HT1080 (cell line): ENCODE measurements at regions not wholly inside any gene's neighbourhood (a gene's known extent, or its start where the extent isn't known, plus 50 kb on each side); places are given as distances from the start of the nearest gene placed in this dataset.
"Not testable (repeated sequence)": the region's sequence is repeated elsewhere in the genome, so short reads cannot be mapped to it uniquely, and the experiment has no call there.

Experiments used
- DNase-seq: peaks from one replicate; pipeline ENCODE4 v3.0.0-alpha.2; 2015; ENCODE audit warnings: low read depth

- no peak for DNase-seq
Measured at GRCh38 chr10:124151466-124152095, 58.2 kb upstream of the CHST15 start.

- DNase-seq, result no peak
Measured at GRCh38 chr10:124150807-124151417, 57.5 kb upstream of the CHST15 start.

DNA sequence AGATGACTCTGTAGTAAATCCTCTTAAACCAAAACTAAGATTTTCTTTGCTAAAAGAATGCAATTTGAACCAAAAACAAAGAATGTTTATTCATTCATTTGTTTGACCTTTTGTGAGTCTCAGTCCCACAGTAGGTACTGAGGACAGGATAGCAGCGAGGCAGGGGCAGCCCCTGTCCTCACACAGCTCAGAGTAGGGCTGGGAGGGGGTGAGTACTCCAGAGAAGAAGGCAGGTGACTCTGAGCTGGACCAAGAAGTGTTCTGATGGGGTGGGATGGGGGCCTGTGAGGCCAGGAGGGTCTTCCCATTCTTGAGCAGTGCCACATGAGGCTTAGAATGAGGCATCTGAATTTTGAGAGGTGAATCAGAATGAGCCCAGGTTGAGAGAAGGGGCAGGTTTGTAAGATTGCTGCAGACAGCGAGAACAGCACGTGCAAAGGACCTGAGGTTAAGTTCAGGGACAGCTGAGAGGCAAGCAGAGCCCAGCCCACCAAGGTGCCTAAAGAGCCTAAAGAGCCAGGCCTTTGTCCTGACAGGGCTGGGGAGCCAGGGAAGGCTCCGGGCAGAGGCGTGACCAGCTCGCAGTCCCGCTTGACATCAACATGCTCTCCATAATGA, 56.9 kb upstream of the CHST15 start:
- DNase-seq, result no peak

DNA sequence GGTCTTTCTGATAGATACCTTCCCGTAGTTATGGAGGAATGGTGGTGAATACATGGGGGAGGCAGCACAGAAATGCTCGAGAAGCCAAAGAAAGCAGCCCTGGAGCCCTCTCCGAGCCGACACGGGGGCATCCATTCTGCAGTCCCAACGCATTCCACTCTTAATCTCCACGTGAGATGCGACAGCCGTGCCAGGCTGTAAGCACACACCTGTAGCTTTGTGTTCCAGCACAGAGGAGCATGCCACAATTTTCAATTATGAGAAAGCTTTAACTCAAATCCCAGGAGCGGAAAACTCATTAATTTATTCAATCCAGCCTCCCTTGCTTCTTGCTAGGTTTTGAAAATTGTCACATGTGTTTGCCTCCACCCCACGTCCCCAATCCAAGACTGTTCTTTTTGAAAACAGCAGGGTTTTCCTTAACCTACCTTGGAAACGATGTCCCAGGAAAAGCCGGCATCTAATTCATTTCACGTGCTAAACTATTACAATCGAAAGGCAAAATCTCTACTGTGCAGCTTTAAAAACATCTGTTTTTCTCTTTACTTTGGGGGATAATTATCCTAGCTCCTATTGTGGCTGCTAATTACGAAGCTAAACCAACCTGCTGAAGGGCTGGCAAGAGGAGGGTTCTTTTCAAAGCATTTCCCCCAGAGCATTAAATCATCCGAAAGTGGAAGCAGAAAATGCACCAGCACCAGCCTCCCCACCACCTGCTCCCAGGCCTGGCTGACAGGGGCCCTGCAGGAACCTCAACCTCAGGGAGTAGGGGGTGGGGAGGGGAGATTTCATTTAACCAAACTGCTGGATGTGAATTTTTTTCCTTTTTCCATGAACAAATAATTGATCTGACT, 56.0 kb upstream of the CHST15 start:
- no peak for DNase-seq

GRCh38 chr10:124148509-124149188, 55.3 kb upstream of the CHST15 start:
- DNase-seq, result not testable (repeated sequence)

- no peak for DNase-seq
Measured at GRCh38 chr10:124146483-124146882, 53.1 kb upstream of the CHST15 start.

- no peak for DNase-seq
Measured at GRCh38 chr10:124145109-124145870, 51.9 kb upstream of the CHST15 start.

GRCh38 chr10:124144536-124144935, 51.1 kb upstream of the CHST15 start:
- no peak for DNase-seq

DNA sequence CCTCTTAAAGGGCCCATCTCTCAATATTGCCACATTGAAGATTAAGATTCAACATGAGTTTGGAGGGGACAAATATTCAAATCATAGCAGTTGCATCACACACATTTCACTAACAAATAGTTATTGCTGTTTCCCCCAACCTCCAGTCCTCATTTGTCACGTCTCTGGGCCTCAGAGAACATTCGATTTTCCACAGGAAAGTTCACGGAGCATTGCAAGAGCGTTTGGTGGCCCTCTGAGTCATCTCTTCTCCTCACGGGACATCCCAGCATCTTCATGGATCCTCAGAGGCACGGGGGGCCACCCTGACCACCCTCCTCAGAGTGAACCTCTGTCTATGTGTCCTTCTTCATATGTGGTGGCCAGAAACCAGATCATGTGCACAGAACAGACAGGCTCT, 50.3 kb upstream of the CHST15 start:
- DNase-seq, result no peak
